Transverse colon (tissue), 4 donors: ENCODE measurements at regions not wholly inside any gene's neighbourhood (a gene's known extent, or its start where the extent isn't known, plus 50 kb on each side); places are given as distances from the start of the nearest gene placed in this dataset.
"Not testable (repeated sequence)": the region's sequence is repeated elsewhere in the genome, so short reads cannot be mapped to it uniquely, and the experiment has no call there.

Experiments used
- DNase-seq: peaks from one replicate; pipeline ENCODE4 v3.0.0-alpha.2; 2019
- H3K27ac ChIP-seq, 4 donors: fragments of 200-600 bp; sonication (generic); 2 replicates each; pipeline ENCODE4 v1.5.1; 2016 to 2018; ENCODE audit warnings: inconsistent platforms in 4 of 4
- H3K27me3 ChIP-seq: fragments of 200-600 bp; sonication (generic); 2 replicates; pipeline ENCODE4 v1.5.1; 2017; ENCODE audit warnings: inconsistent platforms
- H3K36me3 ChIP-seq, 4 donors: fragments of 200-600 bp; sonication (generic); 2 replicates each; pipeline ENCODE4 v1.5.1; 2017 to 2019; ENCODE audit warnings: inconsistent platforms in 4 of 4
- H3K4me1 ChIP-seq, 4 donors: fragments of 200-600 bp; sonication (generic); 2 replicates each; pipeline ENCODE4 v1.5.1; 2017 to 2020; ENCODE audit warnings: inconsistent platforms in 4 of 4
- H3K4me3 ChIP-seq, 4 donors: fragments of 200-600 bp; sonication (generic); 1 replicate in 1 of 4; 2 replicates in 3 of 4; pipeline versions ENCODE4 v1.5.1 to v1.6.1; 2017 to 2019; ENCODE audit warnings: inconsistent platforms in 4 of 4
- H3K9me3 ChIP-seq, 2 donors: fragments of 200-600 bp; sonication (generic); 2 replicates each; pipeline ENCODE4 v1.5.1; 2017 to 2019; ENCODE audit warnings: inconsistent platforms in 2 of 2
- EP300 ChIP-seq: sonication (generic); formaldehyde crosslinking; IDR thresholded peaks from one replicate; pipeline ENCODE4 v1.6.1; 2017; ENCODE audit warnings: antibody characterized with exemption, low read depth
- POLR2A ChIP-seq: fragments of 450-650 bp; IDR thresholded peaks from one replicate; pipeline ENCODE4 v1.6.1; 2016; ENCODE audit warnings: antibody characterized with exemption, mild to moderate bottlenecking, moderate library complexity
- POLR2AphosphoS5 ChIP-seq, 3 donors: sonication (generic); formaldehyde crosslinking; IDR thresholded peaks; one replicate each; pipeline ENCODE4 v1.6.1; 2016; ENCODE audit warnings: antibody characterized with exemption in 3 of 3
- WGBS, 2 donors: methylation state at CpG; one replicate each; pipeline ENCODE4 v1.1.5; 2018; ENCODE audit warnings: low coverage in 1 of 2; 5-methylcytosine and 5-hydroxymethylcytosine counted together
- in situ Hi-C, 4 donors: fragments of 200-750 bp; cut with MboI; loops; one replicate each; pipeline versions ENCODE4 v1.15.0 to v1.15.1; 2017; ENCODE audit warnings: low sequenced_read_pairs in 3 of 4, low pct_ligation_motif_present in 1 of 4, low pct_unique_long_range_greater_than_20kb in 1 of 4
- intact Hi-C: fragments of 100-400 bp; cut with DNase I; formaldehyde crosslinking; loops from one replicate; pipeline ENCODE4 v1.15.1; 2023; ENCODE audit warnings: low total_unique reads
- TF ChIP-seq, protein P1 (sequence below), 5 experiments: fragments of 200-600 bp in 3 of 5; fragments of 450-650 bp in 2 of 5; sonication (generic) in 3 of 5; IDR thresholded peaks; 1 replicate in 2 of 5; 2 replicates in 3 of 5; pipeline ENCODE4 v1.5.1; 2016 to 2017; ENCODE audit warnings: antibody characterized with exemption in 5 of 5, inconsistent platforms in 3 of 5, mild to moderate bottlenecking in 2 of 5, moderate library complexity in 1 of 5

DNA sequence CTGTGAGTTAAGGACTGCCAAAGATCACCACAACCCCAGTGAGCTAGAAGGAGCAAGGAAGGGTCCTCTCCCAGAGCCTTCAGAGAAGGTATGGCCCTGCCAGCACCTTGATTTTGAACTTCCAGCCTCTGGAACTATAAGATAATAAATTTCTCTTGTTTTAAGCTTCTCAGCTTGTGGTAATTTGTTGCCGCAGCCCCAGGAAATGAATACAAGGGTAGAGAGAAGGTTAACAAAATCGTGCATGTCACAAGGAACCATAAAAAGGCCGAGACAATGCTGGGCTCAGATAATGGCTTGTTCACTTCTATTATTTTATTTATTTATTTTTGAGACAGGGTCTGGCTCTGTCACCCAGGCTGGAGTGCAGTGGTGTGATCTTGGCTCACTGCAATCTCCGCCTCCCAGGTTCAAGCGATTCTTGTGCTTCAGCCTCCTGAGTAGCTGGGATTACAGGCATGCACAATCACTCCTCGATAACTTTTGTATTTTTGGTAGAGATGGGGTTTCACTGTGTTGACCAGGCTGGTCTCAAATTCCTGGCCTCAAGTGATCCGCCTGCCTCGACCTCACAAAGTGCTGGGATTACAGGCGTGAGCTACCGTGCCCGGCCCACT lies 71.5 kb downstream of the WSB1 start:
- DNase-seq = not testable (repeated sequence)

DNA sequence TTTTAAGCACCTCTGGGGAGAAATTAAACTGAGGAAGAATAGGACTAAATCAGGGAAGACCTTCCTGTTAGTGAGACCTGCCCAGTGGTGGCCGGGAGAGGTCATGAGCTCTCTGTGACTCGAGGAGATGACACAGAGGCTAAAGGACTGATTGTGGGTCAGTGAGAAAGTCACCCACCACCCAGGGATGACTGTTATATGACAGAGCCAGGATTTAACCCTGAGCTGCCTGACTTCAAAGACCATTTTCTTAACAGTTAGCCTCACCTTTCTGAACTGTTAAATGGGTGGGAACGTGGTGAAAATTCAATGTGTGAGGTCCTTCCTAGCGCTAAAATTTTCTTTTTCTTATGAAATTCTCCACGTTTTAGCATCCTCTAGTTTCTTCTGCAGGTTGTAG lies 72.5 kb downstream of the WSB1 start:
- no peak for DNase-seq
- in situ Hi-C loops (loop anchor here in 2 of 4 donors (10.0 to 25.0 kb wide), 5 partner anchors 96 to 396 kb away; partner anchors contain the start of gene KSR1 (in 1 of the 2)), intact Hi-C loops (no loop called here)
- H3K27me3 ChIP-seq = no peaks in the 10 kb centered on the region
- no peak for TF ChIP-seq POLR2A
- no peak for TF ChIP-seq EP300
- TF ChIP-seq, protein P1, sequence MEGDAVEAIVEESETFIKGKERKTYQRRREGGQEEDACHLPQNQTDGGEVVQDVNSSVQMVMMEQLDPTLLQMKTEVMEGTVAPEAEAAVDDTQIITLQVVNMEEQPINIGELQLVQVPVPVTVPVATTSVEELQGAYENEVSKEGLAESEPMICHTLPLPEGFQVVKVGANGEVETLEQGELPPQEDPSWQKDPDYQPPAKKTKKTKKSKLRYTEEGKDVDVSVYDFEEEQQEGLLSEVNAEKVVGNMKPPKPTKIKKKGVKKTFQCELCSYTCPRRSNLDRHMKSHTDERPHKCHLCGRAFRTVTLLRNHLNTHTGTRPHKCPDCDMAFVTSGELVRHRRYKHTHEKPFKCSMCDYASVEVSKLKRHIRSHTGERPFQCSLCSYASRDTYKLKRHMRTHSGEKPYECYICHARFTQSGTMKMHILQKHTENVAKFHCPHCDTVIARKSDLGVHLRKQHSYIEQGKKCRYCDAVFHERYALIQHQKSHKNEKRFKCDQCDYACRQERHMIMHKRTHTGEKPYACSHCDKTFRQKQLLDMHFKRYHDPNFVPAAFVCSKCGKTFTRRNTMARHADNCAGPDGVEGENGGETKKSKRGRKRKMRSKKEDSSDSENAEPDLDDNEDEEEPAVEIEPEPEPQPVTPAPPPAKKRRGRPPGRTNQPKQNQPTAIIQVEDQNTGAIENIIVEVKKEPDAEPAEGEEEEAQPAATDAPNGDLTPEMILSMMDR (IDR thresholded peaks at IDR 0.05) = no peak
- TF ChIP-seq POLR2AphosphoS5 (IDR thresholded peaks at IDR 0.05) = no peak
- 78 to 82% methylated on average over 3 to 5 of the region's 5 CpGs for WGBS, 2 donors
- no peak overlapping the region for H3K4me3 ChIP-seq
- no peaks in the 10 kb centered on the region for H3K36me3 ChIP-seq
- H3K4me1 ChIP-seq = peaks cover 0 to 13% (median 6%) of the 10 kb centered on the region in 4 donors
- H3K27ac ChIP-seq = peak overlapping the region in 3 of 4 donors; percentile 43 to 76 (median 74)
- H3K9me3 ChIP-seq = peaks cover 0 to 7% of the 10 kb centered on the region in 2 donors

More for the DNA sequence above, 71.5 kb downstream of the WSB1 start:
- peak overlapping the region in 2 of 4 donors; percentile 48 to 55 for H3K27ac ChIP-seq
- H3K4me3 ChIP-seq, H3K9me3 ChIP-seq, intact Hi-C loops, H3K36me3 ChIP-seq, H3K27me3 ChIP-seq: not testable (repeated sequence)
- WGBS, 2 donors = 80 to 90% methylated on average over 6 to 11 of the region's 11 CpGs
- in situ Hi-C loops = loop anchor here in 2 of 4 donors (10.0 to 25.0 kb wide), 5 partner anchors 97 to 397 kb away; partner anchors contain the start of gene KSR1 (in 1 of the 2)
- peaks cover 0 to 13% (median 6%) of the 10 kb centered on the region in 4 donors for H3K4me1 ChIP-seq

DNA sequence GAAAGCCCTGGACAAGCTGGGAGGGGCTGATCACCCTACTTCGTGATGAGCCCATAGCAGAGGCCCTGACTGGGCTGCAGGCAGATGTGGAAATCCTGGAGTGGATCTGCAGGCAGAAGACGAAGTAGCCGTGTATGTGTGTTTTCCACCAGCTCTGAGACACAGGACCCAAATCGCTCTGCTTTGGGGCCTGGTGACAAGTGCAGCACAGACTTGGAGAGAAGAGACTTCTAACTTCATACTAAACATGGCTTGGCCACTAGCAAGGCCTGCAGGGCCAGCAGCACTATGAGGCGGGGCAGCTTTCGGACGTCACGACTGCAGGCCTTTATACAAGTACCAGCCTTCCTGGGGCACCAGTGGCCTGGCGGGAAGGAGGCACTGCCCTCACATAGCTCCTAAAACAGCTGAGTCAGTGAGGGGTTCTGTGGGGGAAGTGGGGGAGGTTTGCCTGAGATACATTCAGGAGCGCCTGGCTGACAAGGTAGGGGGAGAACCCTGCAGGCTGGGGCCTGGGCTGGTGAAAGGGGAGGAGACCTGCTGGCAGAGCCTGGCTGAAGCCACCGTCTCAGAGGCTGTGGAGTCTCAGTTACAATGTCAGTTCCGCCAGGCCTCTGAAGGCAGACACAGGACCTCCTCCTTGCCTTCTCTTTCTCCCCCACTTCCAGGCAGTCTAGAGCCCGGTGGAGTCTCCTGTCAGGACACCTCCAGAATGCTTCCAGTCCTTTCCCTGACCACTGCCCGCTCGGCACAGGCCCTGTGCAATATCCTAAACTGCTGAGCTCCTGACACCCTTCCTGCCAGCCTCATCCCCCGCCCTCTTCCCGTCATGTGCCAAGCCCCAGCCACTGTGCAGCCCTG lies 73.4 kb downstream of the WSB1 start:
- Histone ChIP-seq H3K4me1 (peaks cover 0 to 13% (median 6%) of the 10 kb centered on the region in 4 donors), H3K27me3 (no peaks in the 10 kb centered on the region), H3K9me3 (peaks cover 0 to 7% of the 10 kb centered on the region in 2 donors), H3K36me3 (no peaks in the 10 kb centered on the region), H3K4me3 (no peak overlapping the region), H3K27ac (peak overlapping the region; percentile 43 to 76 (median 64))
- in situ Hi-C loops = loop anchor here in 2 of 4 donors (10.0 to 25.0 kb wide), 5 partner anchors 95 to 395 kb away; partner anchors contain the start of gene KSR1 (in 1 of the 2)
- no peak for DNase-seq
- no peak for TF ChIP-seq POLR2AphosphoS5 (IDR thresholded peaks at IDR 0.05)
- TF ChIP-seq EP300 = peak; percentile 5
- TF ChIP-seq, protein P1 (IDR thresholded peaks at IDR 0.05) = no peak
- TF ChIP-seq POLR2A = no peak
- whole genome bisulfite sequencing, 2 donors = 79% methylated on average over 17 of the region's 17 CpGs; no CpG with 5 or more reads in 1 of the 2 donors
- intact Hi-C loops = no loop called here

DNA sequence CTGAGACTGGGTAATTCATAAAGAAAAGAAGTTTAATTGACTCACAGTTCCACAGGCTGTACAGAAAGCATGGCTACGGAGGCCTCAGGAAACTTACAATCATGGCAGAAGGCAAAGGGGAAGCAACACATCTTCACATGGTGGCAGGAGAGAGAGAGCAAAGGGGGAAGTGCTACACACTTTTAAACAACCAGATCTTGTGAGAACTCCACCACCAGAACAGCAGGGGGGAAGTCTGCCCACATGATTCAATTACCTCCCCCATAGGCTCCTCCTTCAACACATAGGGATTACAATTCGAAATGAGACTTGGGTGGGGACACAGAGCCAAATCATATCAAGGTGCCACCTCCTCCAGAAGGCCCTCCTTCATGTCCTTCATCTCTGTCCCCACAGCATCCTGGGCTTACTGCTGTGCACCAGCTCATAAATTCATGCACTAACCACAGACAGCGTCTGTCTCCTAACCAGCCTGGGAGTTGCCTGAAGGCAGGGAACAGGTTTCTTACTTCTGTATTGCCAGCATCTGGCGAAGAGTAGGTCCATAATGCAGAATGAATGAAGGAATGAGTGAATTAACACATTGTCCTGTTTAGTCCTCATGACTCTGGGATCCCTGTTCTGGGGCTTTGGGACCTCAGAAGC lies 74.4 kb downstream of the WSB1 start:
- TF ChIP-seq POLR2A (no peak), EP300 (no peak), POLR2AphosphoS5 (IDR thresholded peaks at IDR 0.05) (no peak)
- TF ChIP-seq, protein P1 (IDR thresholded peaks at IDR 0.05) = no peak
- no peak for DNase-seq
- no peaks in the 10 kb centered on the region for H3K27me3 ChIP-seq
- no peaks in the 10 kb centered on the region for H3K36me3 ChIP-seq
- peaks cover 0 to 11% (median 6%) of the 10 kb centered on the region in 4 donors for H3K4me1 ChIP-seq
- no peak overlapping the region for H3K4me3 ChIP-seq
- intact Hi-C loops (no loop called here), in situ Hi-C loops (loop anchor here in 2 of 4 donors (10.0 to 25.0 kb wide), 5 partner anchors 94 to 394 kb away; partner anchors contain the start of gene KSR1 (in 1 of the 2))
- 66 to 82% methylated on average over 2 to 4 of the region's 4 CpGs for WGBS, 2 donors
- H3K9me3 ChIP-seq = peaks cover 0 to 7% of the 10 kb centered on the region in 2 donors
- peak overlapping the region; percentile 43 to 76 (median 64) for H3K27ac ChIP-seq
